Endodermal cell (in vitro differentiated cells): ENCODE measurements at regions not wholly inside any gene's neighbourhood (a gene's known extent, or its start where the extent isn't known, plus 50 kb on each side); places are given as distances from the start of the nearest gene placed in this dataset.

Source experiments
- DNase-seq: peaks from one replicate; pipeline ENCODE4 v3.0.0-alpha.2; 2017
- H3K27ac ChIP-seq: 2 replicates; pipeline ENCODE4 v1.5.1; 2013; ENCODE audit warnings: mild to moderate bottlenecking, low read depth, low read length, moderate library complexity
- H3K27me3 ChIP-seq: 2 replicates; pipeline ENCODE4 v1.6.1; 2013; ENCODE audit warnings: mild to moderate bottlenecking, low read length, moderate library complexity; ENCODE audit not compliant: insufficient read depth, control insufficient read depth, poor library complexity, severe bottlenecking
- H3K36me3 ChIP-seq: 2 replicates; pipeline ENCODE4 v1.7.0; 2013; ENCODE audit warnings: mild to moderate bottlenecking, low read length, moderate library complexity; ENCODE audit not compliant: control insufficient read depth, insufficient read depth
- H3K4me1 ChIP-seq: one replicate; pipeline ENCODE4 v1.7.0; 2013; ENCODE audit warnings: low read length; ENCODE audit not compliant: control insufficient read depth, insufficient read depth
- H3K4me3 ChIP-seq: 2 replicates; pipeline ENCODE4 v1.5.1; 2013; ENCODE audit warnings: mild to moderate bottlenecking, low read length, moderate library complexity
- H3K9ac ChIP-seq: 2 replicates; pipeline ENCODE4 v1.6.1; 2013; ENCODE audit warnings: mild to moderate bottlenecking, low read length, moderate library complexity; ENCODE audit not compliant: poor library complexity, severe bottlenecking; ENCODE audit errors: extremely low read depth
- H3K9me3 ChIP-seq: 2 replicates; pipeline ENCODE4 v1.6.1; 2013; ENCODE audit warnings: mild to moderate bottlenecking, low read length, moderate library complexity; ENCODE audit not compliant: control insufficient read depth
- H3K27ac Mint-ChIP-seq: 2 replicates; pipeline ENCODE4 v1.8.0; 2020; ENCODE audit warnings: mixed read lengths
- H3K27me3 Mint-ChIP-seq: 2 replicates; pipeline ENCODE4 v1.8.0; 2021; ENCODE audit warnings: mild to moderate bottlenecking, mixed read lengths; ENCODE audit not compliant: insufficient read depth
- H3K36me3 Mint-ChIP-seq: 2 replicates; pipeline ENCODE4 v1.8.0; 2020; ENCODE audit warnings: low read depth, mixed read lengths
- H3K4me1 Mint-ChIP-seq: 2 replicates; pipeline ENCODE4 v1.8.0; 2020; ENCODE audit warnings: mixed read lengths
- H3K4me3 Mint-ChIP-seq: 2 replicates; pipeline ENCODE4 v1.8.0; 2020; ENCODE audit warnings: mild to moderate bottlenecking, moderate library complexity, mixed read lengths
- H3K9me3 Mint-ChIP-seq: 2 replicates; pipeline ENCODE4 v1.8.0; 2020; ENCODE audit warnings: mild to moderate bottlenecking, mixed read lengths
- WGBS, 2 experiments: methylation state at CpG; one replicate each; pipeline versions ENCODE4 v1.1.5 to v1.1.7; 2013; ENCODE audit warnings: missing lambda C conversion rate in 2 of 2, mixed read lengths in 1 of 2; ENCODE audit not compliant: insufficient coverage in 1 of 2, insufficient read length in 1 of 2; 5-methylcytosine and 5-hydroxymethylcytosine counted together
- TF ChIP-seq, protein P1 (sequence below): fragments of 200-600 bp; sonication (generic); conservative IDR thresholded peaks from 2 replicates; pipeline ENCODE4 v1.5.0; 2021; ENCODE audit warnings: antibody characterized with exemption, mild to moderate bottlenecking

DNA sequence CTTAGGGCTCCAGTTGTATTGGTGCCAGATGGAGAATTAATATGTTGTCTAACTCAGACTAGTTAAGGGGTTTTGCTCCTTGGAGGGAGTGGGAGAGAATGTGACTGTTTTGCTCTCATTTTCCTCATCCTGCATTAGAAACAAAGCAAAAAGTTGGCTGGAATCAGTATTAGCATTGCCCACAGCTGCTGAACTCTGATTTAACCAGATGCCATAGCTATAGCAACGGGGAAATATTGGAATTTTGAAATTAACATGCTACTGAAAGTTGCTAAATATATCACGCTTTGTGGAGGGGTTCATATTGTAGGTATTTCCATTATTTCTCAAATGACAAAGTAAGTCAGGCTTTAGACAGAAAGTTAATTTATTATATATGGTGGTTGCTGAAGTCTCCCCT, 66.7 kb upstream of the EOLA2 start:
- H3K4me1 Mint-ChIP-seq, result no peaks in the 10 kb centered on the region

GRCh38 chrX:150007356-150007755, 69.1 kb upstream of the EOLA2 start:
- no peaks in the 10 kb centered on the region for H3K36me3 Mint-ChIP-seq
- Histone ChIP-seq H3K4me3 (no peak overlapping the region), H3K9me3 (no peaks in the 10 kb centered on the region), H3K36me3 (no peaks in the 10 kb centered on the region), H3K27me3 (no peaks in the 10 kb centered on the region), H3K4me1 (no peaks in the 10 kb centered on the region), H3K9ac (no peak overlapping the region), H3K27ac (no peak overlapping the region)
- no peak overlapping the region for H3K27ac Mint-ChIP-seq
- no peak for DNase-seq
- no peak overlapping the region for H3K4me3 Mint-ChIP-seq
- no peaks in the 10 kb centered on the region for H3K27me3 Mint-ChIP-seq
- TF ChIP-seq, protein P1, sequence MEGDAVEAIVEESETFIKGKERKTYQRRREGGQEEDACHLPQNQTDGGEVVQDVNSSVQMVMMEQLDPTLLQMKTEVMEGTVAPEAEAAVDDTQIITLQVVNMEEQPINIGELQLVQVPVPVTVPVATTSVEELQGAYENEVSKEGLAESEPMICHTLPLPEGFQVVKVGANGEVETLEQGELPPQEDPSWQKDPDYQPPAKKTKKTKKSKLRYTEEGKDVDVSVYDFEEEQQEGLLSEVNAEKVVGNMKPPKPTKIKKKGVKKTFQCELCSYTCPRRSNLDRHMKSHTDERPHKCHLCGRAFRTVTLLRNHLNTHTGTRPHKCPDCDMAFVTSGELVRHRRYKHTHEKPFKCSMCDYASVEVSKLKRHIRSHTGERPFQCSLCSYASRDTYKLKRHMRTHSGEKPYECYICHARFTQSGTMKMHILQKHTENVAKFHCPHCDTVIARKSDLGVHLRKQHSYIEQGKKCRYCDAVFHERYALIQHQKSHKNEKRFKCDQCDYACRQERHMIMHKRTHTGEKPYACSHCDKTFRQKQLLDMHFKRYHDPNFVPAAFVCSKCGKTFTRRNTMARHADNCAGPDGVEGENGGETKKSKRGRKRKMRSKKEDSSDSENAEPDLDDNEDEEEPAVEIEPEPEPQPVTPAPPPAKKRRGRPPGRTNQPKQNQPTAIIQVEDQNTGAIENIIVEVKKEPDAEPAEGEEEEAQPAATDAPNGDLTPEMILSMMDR, result no peak
- no peaks in the 10 kb centered on the region for H3K4me1 Mint-ChIP-seq
- peaks cover 38% of the 10 kb centered on the region for H3K9me3 Mint-ChIP-seq
- 90 to 100% methylated on average over 1 to 2 of the region's 2 CpGs for WGBS, 2 experiments

More for the DNA sequence above, 66.7 kb upstream of the EOLA2 start:
- Histone ChIP-seq H3K36me3 (no peaks in the 10 kb centered on the region), H3K9me3 (no peaks in the 10 kb centered on the region), H3K4me1 (no peaks in the 10 kb centered on the region), H3K27ac (no peak overlapping the region), H3K9ac (no peak overlapping the region), H3K27me3 (no peaks in the 10 kb centered on the region), H3K4me3 (no peak overlapping the region)
- DNase-seq, result no peak
- Mint-ChIP-seq H3K36me3 (no peaks in the 10 kb centered on the region), H3K4me3 (no peak overlapping the region), H3K27me3 (no peaks in the 10 kb centered on the region), H3K9me3 (peaks cover 43% of the 10 kb centered on the region), H3K27ac (no peak overlapping the region)
- TF ChIP-seq, protein P1, result no peak
- WGBS, 2 experiments, result 88 to 100% methylated on average over 1 of the region's 2 CpGs

- no peaks in the 10 kb centered on the region for H3K27me3 ChIP-seq
- no peaks in the 10 kb centered on the region for H3K9me3 ChIP-seq
- Mint-ChIP-seq H3K36me3 (no peaks in the 10 kb centered on the region), H3K4me3 (no peak overlapping the region), H3K27me3 (no peaks in the 10 kb centered on the region), H3K27ac (no peak overlapping the region), H3K9me3 (peaks cover 19% of the 10 kb centered on the region), H3K4me1 (peaks cover 4% of the 10 kb centered on the region)
- H3K36me3 ChIP-seq, result no peaks in the 10 kb centered on the region
- H3K4me1 ChIP-seq, result no peaks in the 10 kb centered on the region
- TF ChIP-seq, protein P1, result no peak
- DNase-seq, result no peak
- H3K9ac ChIP-seq, result no peak overlapping the region
- no peak overlapping the region for H3K4me3 ChIP-seq
- no peak overlapping the region for H3K27ac ChIP-seq
- 95% methylated on average over 3 of the region's 3 CpGs; no CpG with 5 or more reads in 1 of the 2 experiments for WGBS, 2 experiments
Measured at GRCh38 chrX:150012647-150013381, 74.5 kb upstream of the EOLA2 start.
